T-helper 9 cell (primary cell): ENCODE measurements at regions not wholly inside any gene's neighbourhood (a gene's known extent, or its start where the extent isn't known, plus 50 kb on each side); places are given as distances from the start of the nearest gene placed in this dataset.
"Not testable (repeated sequence)": the region's sequence is repeated elsewhere in the genome, so short reads cannot be mapped to it uniquely, and the experiment has no call there.

ENCODE experiments used
- DNase-seq: peaks from one replicate; pipeline ENCODE4 v3.0.0-alpha.2; 2020

DNA sequence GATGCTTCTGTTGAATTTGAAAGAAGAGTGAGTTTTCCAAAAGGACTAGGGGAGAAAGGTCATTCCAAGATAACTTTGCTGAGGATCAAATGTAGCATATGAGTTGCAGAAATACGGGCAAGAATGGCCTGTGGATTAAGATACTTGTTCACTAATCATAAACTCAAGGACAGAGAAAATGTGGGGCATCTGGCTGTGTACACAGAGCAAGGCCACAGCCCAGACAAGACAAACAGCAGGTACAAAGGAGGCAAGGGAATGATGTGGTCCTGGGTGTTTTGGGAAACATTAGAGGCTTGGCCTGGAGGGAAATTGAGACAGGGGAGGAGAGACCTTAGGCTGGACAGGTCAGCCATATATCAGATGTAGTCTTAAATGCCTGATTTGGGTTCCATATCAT lies 254.8 kb downstream of the TTC32 start:
- DNase-seq = no peak

GRCh38 chr2:19644763-19645162 lies 257.0 kb downstream of the TTC32 start:
- no peak for DNase-seq

DNA sequence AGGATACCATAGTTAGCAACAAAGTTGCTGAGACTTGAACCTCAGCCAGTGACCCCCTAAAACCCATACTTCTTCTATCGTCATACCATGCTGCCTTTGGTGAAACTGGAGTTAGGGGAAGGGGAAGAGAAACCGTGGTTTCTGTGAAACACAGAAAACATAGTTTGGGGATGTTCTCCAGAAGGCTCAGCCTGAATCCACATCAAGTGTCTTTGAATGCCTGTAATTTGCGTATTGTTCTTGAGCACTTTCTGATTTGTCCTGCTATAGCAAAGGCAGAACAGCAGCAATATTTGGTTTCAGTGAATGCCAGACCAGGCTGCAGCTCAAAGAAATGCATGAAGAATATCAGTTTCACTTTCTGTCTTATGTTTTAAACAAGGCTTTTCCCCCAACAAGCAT lies 258.7 kb downstream of the TTC32 start:
- DNase-seq = no peak

- DNase-seq = no peak
Measured at GRCh38 chr2:19642501-19642900, 259.3 kb downstream of the TTC32 start.

DNA sequence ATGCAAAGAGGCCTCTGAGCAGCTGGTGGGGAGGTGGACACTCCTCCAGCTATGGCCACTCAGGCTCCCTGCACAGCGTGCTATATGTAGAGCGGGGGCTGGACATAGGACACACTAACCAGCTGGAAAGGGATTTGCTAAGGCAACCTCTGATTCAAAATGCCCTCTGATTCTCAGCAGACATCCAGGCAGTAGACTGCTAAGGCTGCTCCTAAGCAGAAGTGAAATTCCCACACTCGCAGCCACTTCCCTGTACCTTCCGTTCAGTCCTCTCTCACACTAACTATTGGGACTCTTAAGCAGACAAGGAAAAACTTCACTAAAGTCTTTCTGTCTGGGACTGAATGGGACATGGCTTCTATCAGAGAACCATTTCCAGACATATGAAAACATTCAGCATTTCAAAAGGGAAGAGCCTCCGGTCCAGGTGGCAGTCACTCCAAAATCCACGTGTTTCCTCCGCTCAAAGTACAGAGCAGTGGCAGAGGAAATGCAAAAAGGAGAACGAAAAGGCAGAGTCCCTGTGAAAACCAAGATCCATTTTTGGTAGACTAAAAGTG lies 265.8 kb downstream of the TTC32 start:
- DNase-seq = no peak

- DNase-seq = no peak
Measured at GRCh38 chr2:19632403-19632991, 269.3 kb downstream of the TTC32 start.

GRCh38 chr2:19631871-19632270 lies 269.9 kb downstream of the TTC32 start:
- DNase-seq = no peak

GRCh38 chr2:19630921-19631320 lies 270.9 kb downstream of the TTC32 start:
- DNase-seq = no peak

DNA sequence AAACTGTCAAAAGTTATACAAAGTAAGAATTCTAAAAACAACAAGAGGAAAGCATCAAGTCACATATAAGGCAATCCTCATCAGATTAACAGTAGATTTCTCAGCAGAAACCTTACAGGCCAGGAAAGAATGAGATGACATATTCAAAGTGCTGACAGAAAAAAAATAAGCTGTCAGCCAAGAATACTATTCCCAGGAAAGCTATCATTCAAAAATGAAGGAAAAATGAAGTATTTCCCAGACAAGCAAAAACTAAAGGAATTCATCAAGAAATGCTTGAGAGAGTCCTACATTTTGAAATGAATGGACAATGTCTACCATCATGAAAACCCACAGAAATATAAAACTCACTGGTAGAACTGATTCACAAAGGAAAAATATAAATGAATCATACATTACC lies 268.9 kb upstream of the OSR1 start:
- no peak for DNase-seq

DNA sequence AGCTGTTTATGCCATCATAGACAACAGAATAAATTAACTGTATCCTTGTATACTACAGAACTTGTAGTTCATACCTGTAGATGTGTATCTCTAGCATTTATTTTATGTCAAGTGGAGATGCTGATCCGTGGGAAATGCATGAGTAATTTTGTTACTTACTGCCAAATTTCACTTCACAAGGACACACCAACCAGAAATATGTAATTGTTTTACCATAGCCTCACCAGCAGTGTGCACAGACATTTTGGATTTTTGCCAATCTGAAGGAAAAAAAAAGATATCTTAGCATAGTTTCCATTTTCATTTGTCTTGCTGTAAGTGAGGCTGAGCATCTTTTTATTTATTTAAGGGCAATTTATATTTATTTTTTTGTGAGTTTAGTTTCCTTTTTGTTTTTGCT lies 265.1 kb upstream of the OSR1 start:
- no peak for DNase-seq

DNA sequence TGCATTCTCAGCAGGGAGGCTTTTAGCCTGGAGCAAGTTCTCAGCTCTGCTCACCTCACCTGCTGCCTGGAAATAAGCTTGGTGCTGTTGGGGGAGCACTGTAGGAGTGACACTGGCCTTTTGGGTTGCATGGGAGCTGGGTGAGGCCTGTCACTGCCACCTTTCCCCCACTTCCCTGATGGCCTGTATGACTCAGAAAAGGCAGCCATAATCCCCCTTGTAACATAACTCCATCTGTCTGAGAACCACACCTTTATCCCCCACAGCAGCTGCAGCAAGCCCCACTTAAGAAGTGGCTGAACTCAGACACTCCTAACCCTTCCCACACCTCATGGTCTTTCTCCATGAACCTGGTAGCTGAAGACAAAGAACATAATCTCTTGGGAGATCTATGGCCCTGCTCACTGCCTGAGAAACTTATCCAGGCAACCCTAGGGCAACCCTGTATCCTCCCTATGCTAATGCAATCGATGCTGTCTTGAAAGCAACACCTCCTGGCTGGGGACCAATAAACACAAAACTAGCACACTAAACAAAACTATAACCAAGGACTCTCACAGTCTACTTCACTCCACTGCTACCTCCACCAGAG lies 258.9 kb upstream of the OSR1 start:
- DNase-seq = no peak

DNA sequence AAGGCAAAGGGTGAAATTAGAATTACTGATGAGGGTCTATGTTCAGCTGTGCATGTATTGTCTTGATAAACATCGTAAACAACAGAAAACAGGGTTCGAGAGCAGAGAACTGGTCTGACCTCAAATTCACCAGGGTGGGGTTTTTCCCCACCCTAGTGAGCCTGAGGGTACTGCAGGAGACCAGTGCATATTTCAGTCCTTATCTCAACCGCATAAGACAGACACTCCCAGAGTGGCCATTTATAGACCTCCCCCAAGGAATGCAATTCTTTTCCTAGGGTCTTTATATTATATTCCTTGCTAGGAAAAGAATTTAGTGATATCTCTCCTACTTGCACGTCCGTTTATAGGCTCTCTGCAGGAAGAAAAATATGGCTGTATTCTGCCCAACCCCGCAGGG lies 257.0 kb upstream of the OSR1 start:
- DNase-seq = not testable (repeated sequence)

DNA sequence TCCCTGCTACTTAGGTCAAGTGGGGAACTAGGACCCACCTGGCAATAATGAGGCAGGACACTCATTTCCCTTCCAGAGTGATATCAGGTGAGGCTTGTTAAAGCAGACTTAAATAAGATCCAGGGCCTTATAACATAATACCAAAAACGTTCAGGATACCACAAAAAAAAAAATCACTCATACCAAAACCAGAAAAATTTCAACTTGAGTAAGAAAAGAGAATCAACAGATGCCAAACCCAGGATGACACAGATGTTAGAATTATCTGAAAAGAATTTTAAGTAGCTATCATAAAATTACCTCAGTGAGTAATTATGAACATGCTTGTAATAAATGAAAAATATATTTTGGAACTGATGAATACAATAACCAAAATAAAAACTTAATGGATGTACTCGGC lies 255.6 kb upstream of the OSR1 start:
- no peak for DNase-seq

GRCh38 chr2:19611491-19612332 lies 253.3 kb upstream of the OSR1 start:
- DNase-seq = no peak

- no peak for DNase-seq
Measured at GRCh38 chr2:19609266-19609665, 250.8 kb upstream of the OSR1 start.

DNA sequence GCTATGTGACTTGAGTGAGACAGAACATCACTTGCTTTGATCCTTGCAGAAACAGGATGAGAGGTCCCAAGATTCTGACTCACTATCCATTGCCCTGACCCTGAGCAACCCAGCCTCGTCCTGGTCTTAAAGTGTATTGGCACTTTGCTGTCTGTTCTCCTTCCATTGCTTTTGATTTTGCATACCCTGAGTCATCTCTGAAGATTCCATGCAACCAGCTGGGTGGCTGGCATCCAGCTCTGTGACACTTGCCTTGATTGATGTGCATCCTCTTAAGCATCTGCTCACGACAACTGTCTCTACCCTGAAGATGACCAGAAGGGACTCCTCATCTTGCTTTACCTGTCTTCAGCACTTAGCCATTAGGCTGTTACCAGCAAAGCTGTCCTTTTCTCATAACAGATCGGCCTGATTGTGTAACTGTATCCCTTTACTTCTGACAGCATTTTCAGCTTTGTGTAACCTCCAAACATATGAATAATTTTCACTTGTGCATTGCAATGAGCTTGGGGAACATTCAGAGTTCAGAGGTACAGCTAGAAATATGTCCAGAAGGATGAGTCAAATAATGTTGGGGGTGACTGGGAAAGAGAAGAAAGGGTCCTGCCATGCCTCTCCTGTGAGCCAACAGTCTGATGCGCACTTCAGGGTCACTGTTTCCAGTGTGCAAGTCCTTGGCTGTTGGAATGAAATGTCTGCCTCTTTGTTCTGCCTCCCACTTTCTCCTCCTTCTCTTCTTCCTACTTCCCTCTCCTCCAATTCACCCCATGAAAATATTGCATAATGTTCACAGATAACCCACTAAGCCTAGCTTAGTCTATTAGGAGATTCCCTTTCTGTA lies 249.7 kb upstream of the OSR1 start:
- DNase-seq = no peak

- DNase-seq = no peak
Measured at GRCh38 chr2:19607400-19607799, 249.0 kb upstream of the OSR1 start.

GRCh38 chr2:19600982-19601381 lies 242.6 kb upstream of the OSR1 start:
- DNase-seq = no peak

- DNase-seq = no peak
Measured at GRCh38 chr2:19600506-19600905, 242.1 kb upstream of the OSR1 start.

- no peak for DNase-seq
Measured at GRCh38 chr2:19598971-19599370, 240.5 kb upstream of the OSR1 start.

- DNase-seq = no peak
Measured at GRCh38 chr2:19592197-19592596, 233.8 kb upstream of the OSR1 start.

DNA sequence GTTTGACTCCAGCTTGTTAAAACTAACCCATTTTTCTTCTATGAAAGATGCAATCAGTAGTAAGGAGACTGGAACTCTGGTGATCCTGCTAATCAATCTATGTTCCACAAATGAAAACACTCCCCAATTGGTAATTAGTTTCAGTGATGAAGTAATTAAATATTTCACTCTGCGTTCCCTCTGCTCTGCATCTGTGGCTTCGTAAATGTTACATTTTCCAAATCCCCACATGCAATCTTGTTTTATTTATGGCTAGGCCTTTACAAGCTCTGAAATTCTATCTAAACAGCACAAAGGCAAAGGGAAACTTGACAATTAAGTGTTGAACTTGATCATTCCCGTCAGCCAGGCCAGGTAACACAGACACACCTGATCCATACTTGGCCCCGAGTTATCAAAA lies 231.4 kb upstream of the OSR1 start:
- DNase-seq = no peak

- no peak for DNase-seq
Measured at GRCh38 chr2:19580830-19581229, 222.4 kb upstream of the OSR1 start.
